ENCODE measurements at regions not wholly inside any gene's neighbourhood (a gene's known extent, or its start where the extent isn't known, plus 50 kb on each side); places are given as distances from the start of the nearest gene placed in this dataset.

DNA sequence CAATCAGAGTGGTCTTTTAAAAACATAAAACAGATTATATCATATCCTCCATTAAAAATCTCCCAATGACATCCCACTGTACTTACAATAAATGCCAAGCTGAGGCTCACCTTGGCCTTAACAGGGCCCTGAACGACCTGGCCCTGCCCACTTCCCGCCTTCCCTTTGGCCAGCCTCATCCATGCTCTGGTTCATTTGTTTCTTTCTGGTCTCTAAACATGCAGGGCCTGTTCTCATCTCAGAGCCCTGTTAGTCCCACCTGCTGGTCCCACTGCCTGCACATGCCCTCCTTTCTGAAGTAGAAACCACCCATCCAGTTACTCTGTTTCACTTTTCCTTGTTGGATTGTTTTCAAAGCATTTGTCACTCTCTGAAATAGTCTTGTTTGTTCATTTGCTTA lies 227.4 kb downstream of the INSC start:
- in situ Hi-C loops (cut with MboI; ENCODE audit: low pct_ligation_motif_present in 1 of 4, low pct_unique_long_range_greater_than_20kb in 1 of 4, low sequenced_read_pairs in 3 of 4) (no loop called here), intact Hi-C loops (cut with DNase I; ENCODE audit: low total_unique reads) (no loop called here)
- Histone ChIP-seq H3K36me3 (no peaks in the 10 kb centered on the region), H3K27ac (no peak overlapping the region), H3K27me3 (no peaks in the 10 kb centered on the region), H3K4me3 (no peak overlapping the region), H3K4me1 (no peaks in the 10 kb centered on the region), H3K9me3 (peaks cover 0 to 7% of the 10 kb centered on the region in 2 donors)
- DNase-seq: no peak
- WGBS, 2 donors (ENCODE audit: low coverage in 1 of 2): 58 to 71% methylated on average over 2 of the region's 2 CpGs
- no peak for TF ChIP-seq POLR2AphosphoS5 (IDR thresholded peaks at IDR 0.05)
- TF ChIP-seq, protein P1, sequence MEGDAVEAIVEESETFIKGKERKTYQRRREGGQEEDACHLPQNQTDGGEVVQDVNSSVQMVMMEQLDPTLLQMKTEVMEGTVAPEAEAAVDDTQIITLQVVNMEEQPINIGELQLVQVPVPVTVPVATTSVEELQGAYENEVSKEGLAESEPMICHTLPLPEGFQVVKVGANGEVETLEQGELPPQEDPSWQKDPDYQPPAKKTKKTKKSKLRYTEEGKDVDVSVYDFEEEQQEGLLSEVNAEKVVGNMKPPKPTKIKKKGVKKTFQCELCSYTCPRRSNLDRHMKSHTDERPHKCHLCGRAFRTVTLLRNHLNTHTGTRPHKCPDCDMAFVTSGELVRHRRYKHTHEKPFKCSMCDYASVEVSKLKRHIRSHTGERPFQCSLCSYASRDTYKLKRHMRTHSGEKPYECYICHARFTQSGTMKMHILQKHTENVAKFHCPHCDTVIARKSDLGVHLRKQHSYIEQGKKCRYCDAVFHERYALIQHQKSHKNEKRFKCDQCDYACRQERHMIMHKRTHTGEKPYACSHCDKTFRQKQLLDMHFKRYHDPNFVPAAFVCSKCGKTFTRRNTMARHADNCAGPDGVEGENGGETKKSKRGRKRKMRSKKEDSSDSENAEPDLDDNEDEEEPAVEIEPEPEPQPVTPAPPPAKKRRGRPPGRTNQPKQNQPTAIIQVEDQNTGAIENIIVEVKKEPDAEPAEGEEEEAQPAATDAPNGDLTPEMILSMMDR (IDR thresholded peaks at IDR 0.05): no peak
- TF ChIP-seq POLR2A (IDR thresholded peaks at IDR 0.05): no peak
- no peak for TF ChIP-seq EP300 (IDR thresholded peaks at IDR 0.05; ENCODE audit: low read depth)

DNA sequence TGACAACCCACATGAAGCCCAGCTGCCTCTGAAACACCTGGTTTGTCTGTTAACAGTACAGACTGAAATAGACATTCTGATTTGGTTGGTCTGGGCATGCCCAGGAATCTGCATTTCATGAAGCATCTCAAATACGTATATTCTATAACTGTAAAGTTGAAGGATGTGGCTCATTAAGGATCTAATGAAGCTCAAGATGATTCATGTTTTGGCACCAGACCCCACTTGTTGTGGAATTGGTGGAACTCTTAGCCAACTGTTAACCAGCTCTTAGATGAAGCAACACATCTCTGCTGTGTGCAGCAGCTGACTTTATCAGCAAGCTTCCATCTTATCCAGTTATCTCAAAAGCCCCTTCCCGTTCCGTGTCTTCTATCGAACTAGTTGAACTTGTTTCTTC lies 232.2 kb downstream of the INSC start:
- no peaks in the 10 kb centered on the region for H3K9me3 ChIP-seq
- H3K27ac ChIP-seq: no peak overlapping the region
- H3K4me1 ChIP-seq: no peaks in the 10 kb centered on the region
- H3K36me3 ChIP-seq: no peaks in the 10 kb centered on the region
- WGBS, 2 donors (ENCODE audit: low coverage in 1 of 2): 80% methylated on average over 1 to 4 of the region's 4 CpGs
- TF ChIP-seq POLR2AphosphoS5 (IDR thresholded peaks at IDR 0.05): no peak
- TF ChIP-seq POLR2A (IDR thresholded peaks at IDR 0.05): no peak
- no peak for TF ChIP-seq EP300 (IDR thresholded peaks at IDR 0.05; ENCODE audit: low read depth)
- TF ChIP-seq, protein P1 (IDR thresholded peaks at IDR 0.05): no peak
- intact Hi-C loops (cut with DNase I; ENCODE audit: low total_unique reads) (no loop called here), in situ Hi-C loops (cut with MboI; ENCODE audit: low pct_ligation_motif_present in 1 of 4, low pct_unique_long_range_greater_than_20kb in 1 of 4, low sequenced_read_pairs in 3 of 4) (no loop called here)
- DNase-seq: no peak
- no peaks in the 10 kb centered on the region for H3K27me3 ChIP-seq
- H3K4me3 ChIP-seq: no peak overlapping the region

DNA sequence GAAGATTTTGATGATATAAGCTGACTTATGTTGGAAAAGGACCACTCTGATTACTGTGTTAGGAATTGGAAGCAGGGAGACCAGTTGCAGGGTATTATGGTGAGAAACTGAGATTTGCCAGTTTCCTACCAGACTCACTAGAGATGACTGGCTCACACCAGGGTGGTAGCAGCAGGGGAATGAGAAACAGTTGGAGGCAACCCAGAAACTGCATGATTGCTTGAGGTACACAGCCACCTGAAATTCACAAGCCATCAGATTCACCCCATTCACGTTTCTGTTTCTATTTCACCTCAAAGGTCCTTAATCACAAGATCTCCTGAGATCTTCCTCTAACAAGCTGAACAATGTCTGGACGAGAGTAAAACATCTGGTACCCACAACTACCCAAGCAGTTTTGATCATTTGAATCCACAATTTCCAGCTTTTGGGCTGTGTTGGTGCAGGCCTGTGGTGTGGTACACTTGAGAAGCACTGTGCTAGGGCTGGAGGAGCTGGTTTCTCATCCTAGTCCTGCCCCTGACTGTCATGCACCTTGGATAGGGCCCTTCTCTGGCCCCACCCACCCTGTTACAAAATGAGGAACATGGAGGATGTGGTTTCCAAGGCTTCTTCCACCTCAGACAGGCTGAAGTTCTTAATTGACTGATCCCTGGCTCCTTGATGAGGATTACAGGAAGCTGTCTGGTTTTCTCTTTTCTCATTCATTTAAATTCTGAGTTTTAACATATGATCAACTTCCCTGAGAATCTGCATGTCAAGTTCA lies 233.4 kb downstream of the INSC start:
- no peak for DNase-seq
- TF ChIP-seq EP300 (IDR thresholded peaks at IDR 0.05; ENCODE audit: low read depth): no peak
- TF ChIP-seq, protein P1 (IDR thresholded peaks at IDR 0.05): no peak
- intact Hi-C loops (cut with DNase I; ENCODE audit: low total_unique reads) (no loop called here), in situ Hi-C loops (cut with MboI; ENCODE audit: low pct_ligation_motif_present in 1 of 4, low pct_unique_long_range_greater_than_20kb in 1 of 4, low sequenced_read_pairs in 3 of 4) (no loop called here)
- Histone ChIP-seq H3K9me3 (no peaks in the 10 kb centered on the region), H3K27me3 (no peaks in the 10 kb centered on the region), H3K27ac (no peak overlapping the region), H3K4me3 (no peak overlapping the region), H3K36me3 (no peaks in the 10 kb centered on the region), H3K4me1 (no peaks in the 10 kb centered on the region)
- WGBS, 2 donors (ENCODE audit: low coverage in 1 of 2): 53% methylated on average over 2 of the region's 2 CpGs; no CpG with 5 or more reads in 1 of the 2 donors

DNA sequence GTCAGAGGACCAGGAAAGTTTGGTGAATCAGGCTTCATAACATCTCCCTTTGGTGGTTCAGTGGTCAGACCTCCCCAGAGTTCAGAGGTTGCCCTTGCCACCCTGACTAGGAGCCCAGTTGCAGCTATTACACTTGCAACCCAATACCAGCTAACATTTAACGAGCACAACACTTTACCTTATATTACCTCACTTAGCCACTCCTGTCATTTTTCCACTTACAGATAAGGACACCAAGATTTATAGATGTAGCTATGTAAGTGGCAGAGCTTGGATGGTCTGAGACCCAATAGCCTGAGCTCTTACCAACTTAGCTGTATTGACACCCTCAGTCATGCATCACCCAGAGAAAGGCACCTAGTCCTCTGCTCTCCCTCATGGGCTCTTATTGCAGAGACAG lies 234.7 kb downstream of the INSC start:
- H3K27me3 ChIP-seq: no peaks in the 10 kb centered on the region
- TF ChIP-seq, protein P1 (IDR thresholded peaks at IDR 0.05): no peak
- TF ChIP-seq POLR2A (IDR thresholded peaks at IDR 0.05): no peak
- no peak for TF ChIP-seq POLR2AphosphoS5 (IDR thresholded peaks at IDR 0.05)
- TF ChIP-seq EP300 (IDR thresholded peaks at IDR 0.05; ENCODE audit: low read depth): no peak
- WGBS, 2 donors (ENCODE audit: low coverage in 1 of 2): 50% methylated on average over 1 of the region's 1 CpG; no CpG with 5 or more reads in 1 of the 2 donors
- H3K9me3 ChIP-seq: no peaks in the 10 kb centered on the region
- intact Hi-C loops (cut with DNase I; ENCODE audit: low total_unique reads) (no loop called here), in situ Hi-C loops (cut with MboI; ENCODE audit: low pct_ligation_motif_present in 1 of 4, low pct_unique_long_range_greater_than_20kb in 1 of 4, low sequenced_read_pairs in 3 of 4) (no loop called here)
- H3K36me3 ChIP-seq: no peaks in the 10 kb centered on the region
- no peak overlapping the region for H3K4me3 ChIP-seq
- no peak for DNase-seq
- H3K4me1 ChIP-seq: no peaks in the 10 kb centered on the region
- no peak overlapping the region for H3K27ac ChIP-seq
